ENCODE measurements at regions not wholly inside any gene's neighbourhood (a gene's known extent, or its start where the extent isn't known, plus 50 kb on each side); places are given as distances from the start of the nearest gene placed in this dataset.

DNA sequence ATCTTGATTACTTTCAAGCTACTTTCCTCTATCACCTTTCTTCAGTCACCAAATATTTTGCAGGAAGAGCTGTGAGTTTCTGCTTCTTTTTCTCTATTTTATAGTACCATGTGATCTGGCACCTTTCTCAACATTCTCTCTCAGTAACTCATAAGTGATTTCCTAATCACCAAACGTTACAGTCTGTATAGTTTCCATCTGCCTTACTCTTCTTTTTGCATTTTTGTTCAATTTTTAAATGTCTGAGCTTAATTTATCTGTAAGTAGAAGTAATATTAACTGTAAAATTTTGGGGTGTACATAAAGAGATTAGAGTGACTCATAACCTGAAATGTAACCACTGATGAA is 422.1 kb upstream of the SYT1 start:
- TF ChIP-seq, protein P1, sequence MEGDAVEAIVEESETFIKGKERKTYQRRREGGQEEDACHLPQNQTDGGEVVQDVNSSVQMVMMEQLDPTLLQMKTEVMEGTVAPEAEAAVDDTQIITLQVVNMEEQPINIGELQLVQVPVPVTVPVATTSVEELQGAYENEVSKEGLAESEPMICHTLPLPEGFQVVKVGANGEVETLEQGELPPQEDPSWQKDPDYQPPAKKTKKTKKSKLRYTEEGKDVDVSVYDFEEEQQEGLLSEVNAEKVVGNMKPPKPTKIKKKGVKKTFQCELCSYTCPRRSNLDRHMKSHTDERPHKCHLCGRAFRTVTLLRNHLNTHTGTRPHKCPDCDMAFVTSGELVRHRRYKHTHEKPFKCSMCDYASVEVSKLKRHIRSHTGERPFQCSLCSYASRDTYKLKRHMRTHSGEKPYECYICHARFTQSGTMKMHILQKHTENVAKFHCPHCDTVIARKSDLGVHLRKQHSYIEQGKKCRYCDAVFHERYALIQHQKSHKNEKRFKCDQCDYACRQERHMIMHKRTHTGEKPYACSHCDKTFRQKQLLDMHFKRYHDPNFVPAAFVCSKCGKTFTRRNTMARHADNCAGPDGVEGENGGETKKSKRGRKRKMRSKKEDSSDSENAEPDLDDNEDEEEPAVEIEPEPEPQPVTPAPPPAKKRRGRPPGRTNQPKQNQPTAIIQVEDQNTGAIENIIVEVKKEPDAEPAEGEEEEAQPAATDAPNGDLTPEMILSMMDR (IDR thresholded peaks at IDR 0.05) = no peak
- H3K4me3 ChIP-seq = no peak overlapping the region
- no peaks in the 10 kb centered on the region for H3K9me3 ChIP-seq
- H3K4me1 ChIP-seq (ENCODE audit: low read depth) = no peaks in the 10 kb centered on the region
- ATAC-seq = no peak
- intact Hi-C loops (cut with DNase I, micrococcal nuclease) = no loop called here
- H3K36me3 ChIP-seq (ENCODE audit: low read depth) = no peaks in the 10 kb centered on the region
- DNase-seq = no peak

DNA sequence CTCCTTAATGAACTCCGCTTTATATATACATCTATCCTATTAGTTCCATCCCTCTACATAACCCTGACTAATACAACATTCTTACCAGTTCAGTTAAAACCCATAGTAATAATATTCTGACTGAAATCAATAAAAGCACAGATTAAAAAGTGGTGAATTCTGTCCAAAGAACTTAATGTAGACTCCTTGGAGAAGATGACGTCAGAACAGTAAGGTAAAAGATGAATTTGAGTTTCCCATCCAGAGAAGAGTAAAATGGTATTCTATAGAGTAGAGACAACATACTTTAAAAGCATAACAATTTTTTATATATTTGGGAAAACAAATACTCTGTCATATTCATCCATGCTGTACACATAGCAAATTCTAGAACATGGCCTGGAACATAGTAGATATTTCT is 418.0 kb upstream of the SYT1 start:
- Histone ChIP-seq H3K4me1 (ENCODE audit: low read depth) (no peaks in the 10 kb centered on the region), H3K36me3 (ENCODE audit: low read depth) (no peaks in the 10 kb centered on the region), H3K9me3 (no peaks in the 10 kb centered on the region), H3K4me3 (no peak overlapping the region)
- no peak for DNase-seq
- intact Hi-C loops (cut with DNase I, micrococcal nuclease) = no loop called here
- no peak for ATAC-seq
- TF ChIP-seq, protein P1 (IDR thresholded peaks at IDR 0.05) = no peak

DNA sequence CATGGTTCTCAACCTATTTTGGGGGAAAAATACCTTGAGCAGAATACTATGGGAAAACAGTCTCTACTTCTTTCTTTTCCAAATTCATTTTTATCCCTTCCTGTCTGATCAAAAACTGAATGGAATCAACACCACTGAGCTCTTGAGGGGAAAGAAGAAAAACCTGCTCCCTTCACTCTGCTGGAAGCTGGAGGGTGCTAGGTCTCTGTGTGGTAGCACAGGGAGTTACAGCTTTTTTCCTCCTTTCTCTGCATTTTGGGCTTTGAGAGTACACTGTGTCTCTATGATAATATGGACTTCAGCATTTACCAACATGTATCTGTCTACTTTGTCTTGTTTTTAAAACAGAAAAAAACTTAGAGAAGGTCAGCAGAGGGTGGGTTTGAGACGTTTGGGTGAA is 417.2 kb upstream of the SYT1 start:
- TF ChIP-seq, protein P1 (IDR thresholded peaks at IDR 0.05) = no peak
- intact Hi-C loops (cut with DNase I, micrococcal nuclease) = no loop called here
- no peak for DNase-seq
- Histone ChIP-seq H3K4me3 (no peak overlapping the region), H3K4me1 (ENCODE audit: low read depth) (no peaks in the 10 kb centered on the region), H3K9me3 (no peaks in the 10 kb centered on the region), H3K36me3 (ENCODE audit: low read depth) (no peaks in the 10 kb centered on the region)
- no peak for ATAC-seq

DNA sequence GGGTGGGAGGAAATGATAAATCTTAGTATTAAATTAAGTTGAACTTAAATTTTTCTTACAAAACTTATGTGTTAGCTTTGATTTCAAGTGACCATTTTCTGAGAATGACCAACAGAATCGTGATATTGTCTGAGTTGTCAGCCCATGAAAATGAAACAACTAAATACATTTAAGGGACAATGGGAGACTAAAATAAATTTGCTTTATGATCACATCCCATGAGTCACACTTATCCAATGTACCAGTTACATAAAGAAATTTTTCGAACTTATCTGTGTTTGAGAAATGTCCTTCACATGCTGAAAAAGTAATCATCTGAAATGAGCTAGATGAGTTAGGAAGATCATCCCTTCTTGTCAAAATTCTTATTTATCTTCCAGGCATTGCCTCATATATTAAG is 415.9 kb upstream of the SYT1 start:
- ATAC-seq (no peak), DNase-seq (no peak)
- H3K36me3 ChIP-seq (ENCODE audit: low read depth) = no peaks in the 10 kb centered on the region
- intact Hi-C loops (cut with DNase I, micrococcal nuclease) = no loop called here
- no peaks in the 10 kb centered on the region for H3K4me1 ChIP-seq (ENCODE audit: low read depth)
- H3K4me3 ChIP-seq = no peak overlapping the region
- no peaks in the 10 kb centered on the region for H3K9me3 ChIP-seq
- TF ChIP-seq, protein P1 (IDR thresholded peaks at IDR 0.05) = no peak

DNA sequence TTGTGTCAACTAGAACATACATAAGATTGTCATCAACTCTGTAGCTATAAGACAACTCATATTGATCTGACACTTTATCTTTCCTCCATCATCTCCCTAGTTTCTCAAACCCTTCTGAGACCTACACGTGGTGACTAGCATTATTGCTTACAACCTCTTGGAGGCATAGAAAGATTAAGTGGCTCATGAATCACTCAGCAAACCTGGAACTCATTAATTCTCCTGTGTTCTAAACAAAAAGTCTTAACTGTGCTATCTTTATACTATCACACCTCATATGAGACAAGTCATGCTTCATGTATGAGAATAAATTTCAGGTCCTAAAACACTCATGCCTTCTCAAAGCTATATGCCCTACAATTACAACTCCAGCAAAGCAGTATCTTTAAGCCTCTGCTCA is 408.6 kb upstream of the SYT1 start:
- ATAC-seq (no peak), DNase-seq (no peak)
- H3K4me3 ChIP-seq = no peak overlapping the region
- no peaks in the 10 kb centered on the region for H3K4me1 ChIP-seq (ENCODE audit: low read depth)
- intact Hi-C loops (cut with DNase I, micrococcal nuclease) = no loop called here
- TF ChIP-seq, protein P1 (IDR thresholded peaks at IDR 0.05) = no peak
- H3K9me3 ChIP-seq = no peaks in the 10 kb centered on the region
- no peaks in the 10 kb centered on the region for H3K36me3 ChIP-seq (ENCODE audit: low read depth)

DNA sequence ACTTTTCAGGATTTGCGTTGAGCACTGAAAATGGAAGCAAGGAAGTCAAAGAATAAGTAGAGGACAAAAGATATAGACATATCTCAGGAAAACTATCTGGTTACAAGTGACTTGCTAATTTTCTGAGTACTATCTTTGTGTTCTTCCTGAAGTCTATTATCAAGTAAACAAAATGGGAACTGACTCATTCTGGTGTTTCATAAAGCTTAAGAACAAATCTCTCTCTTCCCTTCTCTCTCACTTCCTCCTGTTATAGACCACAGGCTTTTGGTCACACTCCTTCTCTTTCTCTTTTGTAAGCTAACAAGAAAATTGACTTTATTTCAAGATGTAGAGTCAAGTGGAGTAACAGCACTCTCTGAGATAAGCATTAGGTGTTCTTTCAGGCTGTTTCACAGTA is 406.6 kb upstream of the SYT1 start:
- ATAC-seq (no peak), DNase-seq (no peak)
- TF ChIP-seq, protein P1 (IDR thresholded peaks at IDR 0.05) = no peak
- Histone ChIP-seq H3K4me1 (ENCODE audit: low read depth) (no peaks in the 10 kb centered on the region), H3K9me3 (no peaks in the 10 kb centered on the region), H3K36me3 (ENCODE audit: low read depth) (no peaks in the 10 kb centered on the region), H3K4me3 (no peak overlapping the region)
- intact Hi-C loops (cut with DNase I, micrococcal nuclease) = no loop called here
